Gastroesophageal sphincter (tissue), 3 donors: ENCODE measurements at regions not wholly inside any gene's neighbourhood (a gene's known extent, or its start where the extent isn't known, plus 50 kb on each side); places are given as distances from the start of the nearest gene placed in this dataset.

Experiments used
- POLR2A ChIP-seq, 2 donors: fragments of 450-650 bp; IDR thresholded peaks; one replicate each; pipeline ENCODE4 v1.6.1; 2017; ENCODE audit warnings: antibody characterized with exemption in 2 of 2, mild to moderate bottlenecking in 2 of 2, moderate library complexity in 1 of 2
- POLR2AphosphoS5 ChIP-seq: sonication (generic); formaldehyde crosslinking; IDR thresholded peaks from one replicate; pipeline ENCODE4 v1.6.1; 2017; ENCODE audit warnings: antibody characterized with exemption
- TF ChIP-seq, protein P1 (sequence below), 4 experiments: fragments of 200-600 bp in 2 of 4; fragments of 450-650 bp in 2 of 4; sonication (generic) in 1 of 4; IDR thresholded peaks; one replicate each; pipeline ENCODE4 v1.5.1; 2017 to 2019; ENCODE audit warnings: antibody characterized with exemption in 4 of 4, mild to moderate bottlenecking in 2 of 4, moderate library complexity in 2 of 4

DNA sequence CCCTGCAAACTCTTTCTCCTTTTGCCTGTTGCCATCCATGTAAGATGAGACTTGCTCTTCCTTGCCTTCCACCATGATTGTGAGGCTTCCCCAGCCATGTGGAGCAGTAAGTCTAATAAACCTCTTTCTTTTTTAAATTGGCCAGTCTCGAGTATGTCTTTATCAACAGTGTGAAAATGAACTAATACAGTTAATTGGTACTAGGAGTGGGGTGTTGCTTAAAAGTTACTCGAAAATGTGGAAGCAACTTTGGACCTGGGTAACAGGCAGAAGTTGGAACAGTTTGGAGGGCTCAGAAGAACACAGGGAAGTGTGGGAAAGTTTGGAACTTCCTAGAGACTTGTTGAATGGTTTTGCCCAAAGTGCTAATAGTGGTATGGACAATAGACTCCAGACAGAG, 359.2 kb upstream of the KHDRBS2 start:
- TF ChIP-seq, protein P1, sequence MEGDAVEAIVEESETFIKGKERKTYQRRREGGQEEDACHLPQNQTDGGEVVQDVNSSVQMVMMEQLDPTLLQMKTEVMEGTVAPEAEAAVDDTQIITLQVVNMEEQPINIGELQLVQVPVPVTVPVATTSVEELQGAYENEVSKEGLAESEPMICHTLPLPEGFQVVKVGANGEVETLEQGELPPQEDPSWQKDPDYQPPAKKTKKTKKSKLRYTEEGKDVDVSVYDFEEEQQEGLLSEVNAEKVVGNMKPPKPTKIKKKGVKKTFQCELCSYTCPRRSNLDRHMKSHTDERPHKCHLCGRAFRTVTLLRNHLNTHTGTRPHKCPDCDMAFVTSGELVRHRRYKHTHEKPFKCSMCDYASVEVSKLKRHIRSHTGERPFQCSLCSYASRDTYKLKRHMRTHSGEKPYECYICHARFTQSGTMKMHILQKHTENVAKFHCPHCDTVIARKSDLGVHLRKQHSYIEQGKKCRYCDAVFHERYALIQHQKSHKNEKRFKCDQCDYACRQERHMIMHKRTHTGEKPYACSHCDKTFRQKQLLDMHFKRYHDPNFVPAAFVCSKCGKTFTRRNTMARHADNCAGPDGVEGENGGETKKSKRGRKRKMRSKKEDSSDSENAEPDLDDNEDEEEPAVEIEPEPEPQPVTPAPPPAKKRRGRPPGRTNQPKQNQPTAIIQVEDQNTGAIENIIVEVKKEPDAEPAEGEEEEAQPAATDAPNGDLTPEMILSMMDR (IDR thresholded peaks at IDR 0.05): no peak
- no peak for TF ChIP-seq POLR2AphosphoS5
- no peak for TF ChIP-seq POLR2A (IDR thresholded peaks at IDR 0.05)
